MCF 10A (cell line): ENCODE measurements at regions not wholly inside any gene's neighbourhood (a gene's known extent, or its start where the extent isn't known, plus 50 kb on each side); places are given as distances from the start of the nearest gene placed in this dataset.
"Not testable (repeated sequence)": the region's sequence is repeated elsewhere in the genome, so short reads cannot be mapped to it uniquely, and the experiment has no call there.

Experiments used
- BruUV-seq: library from RNA; stranded (reverse); fragments of 400-500 nt; replicated peaks from 2 replicates; lab custom pipeline; 2021; lab: Mats Ljungman, UMichigan
- CTCF ChIA-PET: fragments of 300-600 bp; sonication (Branson Sonifier 250); formaldehyde crosslinking; extraction: SDS; loops from one replicate; lab custom pipeline; 2021; ENCODE audit warnings: antibody characterized with exemption, inconsistent platforms; lab: Yijun Ruan, JAX
- POLR2A ChIA-PET: fragments of 300-600, 350-650 bp; sonication (Branson Sonifier 250); formaldehyde crosslinking; extraction: SDS; loops from one replicate; lab custom pipeline; 2020; ENCODE audit warnings: antibody characterized with exemption, inconsistent platforms; lab: Yijun Ruan, JAX
- DNase-seq: peaks from one replicate; pipeline ENCODE4 v3.0.0-alpha.2; 2018; ENCODE audit not compliant: unreplicated experiment
- H3K27ac Mint-ChIP-seq: one replicate; pipeline ENCODE4 v1.8.0; 2022; ENCODE audit warnings: mild to moderate bottlenecking, low read depth, mixed read lengths; ENCODE audit not compliant: unreplicated experiment
- H3K27me3 Mint-ChIP-seq: one replicate; pipeline ENCODE4 v1.8.0; 2022; ENCODE audit warnings: mixed read lengths; ENCODE audit not compliant: insufficient read depth, unreplicated experiment
- H3K36me3 Mint-ChIP-seq: one replicate; pipeline ENCODE4 v1.8.0; 2022; ENCODE audit warnings: mild to moderate bottlenecking, moderate library complexity, mixed read lengths; ENCODE audit not compliant: insufficient read depth, unreplicated experiment
- H3K4me1 Mint-ChIP-seq: one replicate; pipeline ENCODE4 v1.8.0; 2022; ENCODE audit warnings: mixed read lengths; ENCODE audit not compliant: insufficient read depth, unreplicated experiment
- H3K4me3 Mint-ChIP-seq: one replicate; pipeline ENCODE4 v1.8.0; 2022; ENCODE audit warnings: mild to moderate bottlenecking, moderate library complexity, mixed read lengths; ENCODE audit not compliant: unreplicated experiment
- H3K9me3 Mint-ChIP-seq: one replicate; pipeline ENCODE4 v1.8.0; 2022; ENCODE audit warnings: mixed read lengths; ENCODE audit not compliant: unreplicated experiment
- CTCF ChIP-seq: fragments of 200-600 bp; IDR thresholded peaks from one replicate; pipeline ENCODE4 v1.8.0; 2022; ENCODE audit warnings: antibody characterized with exemption, mild to moderate bottlenecking; ENCODE audit not compliant: unreplicated experiment
- intact Hi-C: fragments of 100-400 bp; cut with micrococcal nuclease; formaldehyde crosslinking; loops from 2 replicates; pipeline ENCODE4 v1.14.1; 2022

GRCh38 chr5:101018299-101018698 lies 115.2 kb upstream of the ST8SIA4 start:
- intact Hi-C loops, result no loop called here
- Mint-ChIP-seq H3K27ac (no peak overlapping the region), H3K4me1 (no peaks in the 10 kb centered on the region), H3K27me3 (no peaks in the 10 kb centered on the region), H3K36me3 (no peaks in the 10 kb centered on the region), H3K4me3 (no peak overlapping the region), H3K9me3 (no peaks in the 10 kb centered on the region)
- no peak for TF ChIP-seq CTCF
- ChIA-PET POLR2A (no interaction called here), CTCF (interaction anchor here (0.9 to 1.1 kb wide), 2 partner anchors 21 to 376 kb away, joined by 3 read pairs; no protein-coding TSS in a partner anchor)
- no peak for DNase-seq
- no TSS peak for BruUV-seq

- Mint-ChIP-seq H3K36me3 (no peaks in the 10 kb centered on the region), H3K27ac (no peak overlapping the region), H3K27me3 (no peaks in the 10 kb centered on the region), H3K4me1 (no peaks in the 10 kb centered on the region), H3K4me3 (no peak overlapping the region), H3K9me3 (no peaks in the 10 kb centered on the region)
- BruUV-seq, result no TSS peak
- ChIA-PET POLR2A (no interaction called here), CTCF (interaction anchor here (0.6 to 1.2 kb wide), 3 partner anchors 21 to 320 kb away, joined by 3 to 6 read pairs (median 5); no protein-coding TSS in a partner anchor)
- intact Hi-C loops, result no loop called here
- TF ChIP-seq CTCF, result no peak
- DNase-seq, result no peak
These were observed 109.8 kb upstream of the ST8SIA4 start for GRCh38 chr5:101012880-101013279.

- BruUV-seq, result no TSS peak
- Mint-ChIP-seq H3K27ac (no peak overlapping the region), H3K4me1 (no peaks in the 10 kb centered on the region), H3K4me3 (no peak overlapping the region), H3K9me3 (peaks cover 9% of the 10 kb centered on the region), H3K36me3 (no peaks in the 10 kb centered on the region), H3K27me3 (no peaks in the 10 kb centered on the region)
- no peak for DNase-seq
- intact Hi-C loops, result no loop called here
- ChIA-PET POLR2A (no interaction called here), CTCF (no interaction called here)
- no peak for TF ChIP-seq CTCF
These were observed 106.9 kb upstream of the ST8SIA4 start for GRCh38 chr5:101009758-101010519.

- CTCF ChIA-PET, result interaction anchor here (0.5 to 0.6 kb wide), 2 partner anchors 29 to 56 kb away, joined by 3 read pairs; no protein-coding TSS in a partner anchor
These were observed 89.3 kb upstream of the ST8SIA4 start for GRCh38 chr5:100992354-100992753.

GRCh38 chr5:100983601-100984000 lies 80.5 kb upstream of the ST8SIA4 start:
- intact Hi-C loops, H3K27me3 Mint-ChIP-seq, H3K4me3 Mint-ChIP-seq, H3K9me3 Mint-ChIP-seq, BruUV-seq, H3K4me1 Mint-ChIP-seq, DNase-seq, H3K27ac Mint-ChIP-seq, POLR2A ChIA-PET, H3K36me3 Mint-ChIP-seq: not testable (repeated sequence)
- CTCF ChIA-PET, result interaction anchor here (0.7 kb wide), 1 partner anchor 275 kb away, joined by 3 read pairs; no protein-coding TSS in a partner anchor

More at GRCh38 chr5:100992354-100992753, 89.3 kb upstream of the ST8SIA4 start:
- no peak for DNase-seq
- Mint-ChIP-seq H3K27me3 (no peaks in the 10 kb centered on the region), H3K27ac (no peak overlapping the region), H3K36me3 (no peaks in the 10 kb centered on the region), H3K4me3 (no peak overlapping the region), H3K4me1 (no peaks in the 10 kb centered on the region), H3K9me3 (no peaks in the 10 kb centered on the region)
- no TSS peak for BruUV-seq
- no peak for TF ChIP-seq CTCF
- intact Hi-C loops, result no loop called here
- POLR2A ChIA-PET, result no interaction called here
